Adrenal gland (tissue), 5 donors: ENCODE measurements at regions not wholly inside any gene's neighbourhood (a gene's known extent, or its start where the extent isn't known, plus 50 kb on each side); places are given as distances from the start of the nearest gene placed in this dataset.

Experiments used
- POLR2A ChIP-seq, 2 donors: fragments of 450-650 bp; IDR thresholded peaks; one replicate each; pipeline ENCODE4 v1.6.1; 2017; ENCODE audit warnings: antibody characterized with exemption in 2 of 2, mild to moderate bottlenecking in 2 of 2, moderate library complexity in 1 of 2
- TF ChIP-seq, protein P1 (sequence below), 6 experiments: fragments of 450-650 bp in 4 of 6; fragments of 200-600 bp in 2 of 6; sonication (generic) in 1 of 6; IDR thresholded peaks; 1 replicate in 5 of 6; 2 replicates in 1 of 6; pipeline versions ENCODE4 v1.5.1 to v1.8.0; 2016 to 2021; ENCODE audit warnings: antibody characterized with exemption in 6 of 6, mild to moderate bottlenecking in 2 of 6, moderate library complexity in 1 of 6
- donor health status: DM: no; HTN: no; CAD: no.

DNA sequence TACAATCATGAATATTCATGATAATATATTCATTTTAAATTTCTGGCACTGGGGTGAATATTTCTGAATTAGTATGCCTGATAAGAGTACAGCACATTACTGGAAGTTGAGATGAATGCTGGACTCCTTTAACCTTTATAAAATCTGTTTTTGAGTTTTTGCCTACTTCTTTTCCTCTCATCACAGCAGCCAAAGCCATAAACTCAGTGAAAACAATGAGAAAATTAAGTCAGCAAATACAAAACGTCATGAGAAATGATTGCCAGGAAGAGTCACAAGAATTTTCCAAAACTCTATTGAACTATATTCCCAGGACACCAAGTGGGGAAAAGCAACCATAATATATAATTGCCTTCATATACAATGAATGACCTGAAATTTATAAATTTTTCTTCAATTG is 837.6 kb downstream of the TBC1D32 start:
- TF ChIP-seq POLR2A (IDR thresholded peaks at IDR 0.05) = no peak
- TF ChIP-seq, protein P1, sequence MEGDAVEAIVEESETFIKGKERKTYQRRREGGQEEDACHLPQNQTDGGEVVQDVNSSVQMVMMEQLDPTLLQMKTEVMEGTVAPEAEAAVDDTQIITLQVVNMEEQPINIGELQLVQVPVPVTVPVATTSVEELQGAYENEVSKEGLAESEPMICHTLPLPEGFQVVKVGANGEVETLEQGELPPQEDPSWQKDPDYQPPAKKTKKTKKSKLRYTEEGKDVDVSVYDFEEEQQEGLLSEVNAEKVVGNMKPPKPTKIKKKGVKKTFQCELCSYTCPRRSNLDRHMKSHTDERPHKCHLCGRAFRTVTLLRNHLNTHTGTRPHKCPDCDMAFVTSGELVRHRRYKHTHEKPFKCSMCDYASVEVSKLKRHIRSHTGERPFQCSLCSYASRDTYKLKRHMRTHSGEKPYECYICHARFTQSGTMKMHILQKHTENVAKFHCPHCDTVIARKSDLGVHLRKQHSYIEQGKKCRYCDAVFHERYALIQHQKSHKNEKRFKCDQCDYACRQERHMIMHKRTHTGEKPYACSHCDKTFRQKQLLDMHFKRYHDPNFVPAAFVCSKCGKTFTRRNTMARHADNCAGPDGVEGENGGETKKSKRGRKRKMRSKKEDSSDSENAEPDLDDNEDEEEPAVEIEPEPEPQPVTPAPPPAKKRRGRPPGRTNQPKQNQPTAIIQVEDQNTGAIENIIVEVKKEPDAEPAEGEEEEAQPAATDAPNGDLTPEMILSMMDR (IDR thresholded peaks at IDR 0.05) = no peak
